GM23248 (cell line): ENCODE measurements at regions not wholly inside any gene's neighbourhood (a gene's known extent, or its start where the extent isn't known, plus 50 kb on each side); places are given as distances from the start of the nearest gene placed in this dataset.

Experiments used
- EZH2 ChIP-seq: fragments of 200-600 bp; sonication (generic); IDR thresholded peaks from 2 replicates; pipeline ENCODE4 v1.6.1; 2018; ENCODE audit warnings: antibody characterized with exemption, mild to moderate bottlenecking; ENCODE audit not compliant: insufficient read depth, poor library complexity, severe bottlenecking
- EZH2phosphoT487 ChIP-seq: fragments of 200-600 bp; sonication (generic); IDR thresholded peaks from 2 replicates; pipeline ENCODE4 v1.6.1; 2018; ENCODE audit warnings: antibody characterized with exemption, moderate library complexity, mild to moderate bottlenecking, low read depth; ENCODE audit not compliant: insufficient read depth

GRCh38 chr5:4252385-4252784 is 656.8 kb downstream of the IRX1 start:
- TF ChIP-seq EZH2 (no peak), EZH2phosphoT487 (no peak)
